ENCODE measurements at regions not wholly inside any gene's neighbourhood (a gene's known extent, or its start where the extent isn't known, plus 50 kb on each side); places are given as distances from the start of the nearest gene placed in this dataset.

- Histone ChIP-seq H3K36me3 (ENCODE audit: control insufficient read depth, insufficient read depth, low read length) (no peaks in the 10 kb centered on the region), H3K4me3 (ENCODE audit: insufficient read depth, low read depth, low read length, poor library complexity, severe bottlenecking) (no peak overlapping the region), H3K27ac (ENCODE audit: insufficient read depth, low read length, poor library complexity, severe bottlenecking) (no peak overlapping the region), H3K27me3 (replicated peaks; ENCODE audit: control insufficient read depth, insufficient read depth, low read length, poor library complexity, severe bottlenecking) (no peaks in the 10 kb centered on the region), H3K9me3 (ENCODE audit: control insufficient read depth, low read length) (no peaks in the 10 kb centered on the region), H3K4me1 (ENCODE audit: control insufficient read depth, insufficient read depth, low read length, poor library complexity, severe bottlenecking) (no peaks in the 10 kb centered on the region)
- no peak for DNase-seq
Measured at GRCh38 chr5:117665121-117665520, 1090.5 kb upstream of the SEMA6A start.

- H3K27ac ChIP-seq (ENCODE audit: insufficient read depth, low read length, poor library complexity, severe bottlenecking), result no peak overlapping the region
- no peak for DNase-seq
- no peak overlapping the region for H3K4me3 ChIP-seq (ENCODE audit: insufficient read depth, low read depth, low read length, poor library complexity, severe bottlenecking)
- no peaks in the 10 kb centered on the region for H3K36me3 ChIP-seq (ENCODE audit: control insufficient read depth, insufficient read depth, low read length)
- no peaks in the 10 kb centered on the region for H3K9me3 ChIP-seq (ENCODE audit: control insufficient read depth, low read length)
- no peaks in the 10 kb centered on the region for H3K27me3 ChIP-seq (replicated peaks; ENCODE audit: control insufficient read depth, insufficient read depth, low read length, poor library complexity, severe bottlenecking)
- no peaks in the 10 kb centered on the region for H3K4me1 ChIP-seq (ENCODE audit: control insufficient read depth, insufficient read depth, low read length, poor library complexity, severe bottlenecking)
Measured at GRCh38 chr5:117662361-117662760, 1087.7 kb upstream of the SEMA6A start.

- DNase-seq, result no peak
- no peaks in the 10 kb centered on the region for H3K4me1 ChIP-seq (ENCODE audit: control insufficient read depth, insufficient read depth, low read length, poor library complexity, severe bottlenecking)
Measured at GRCh38 chr5:117657541-117657940, 1082.9 kb upstream of the SEMA6A start.

GRCh38 chr5:117652958-117653280, 1078.3 kb upstream of the SEMA6A start:
- Histone ChIP-seq H3K4me1 (ENCODE audit: control insufficient read depth, insufficient read depth, low read length, poor library complexity, severe bottlenecking) (no peaks in the 10 kb centered on the region), H3K27me3 (replicated peaks; ENCODE audit: control insufficient read depth, insufficient read depth, low read length, poor library complexity, severe bottlenecking) (no peaks in the 10 kb centered on the region), H3K4me3 (ENCODE audit: insufficient read depth, low read depth, low read length, poor library complexity, severe bottlenecking) (no peak overlapping the region), H3K27ac (ENCODE audit: insufficient read depth, low read length, poor library complexity, severe bottlenecking) (no peak overlapping the region), H3K36me3 (ENCODE audit: control insufficient read depth, insufficient read depth, low read length) (no peaks in the 10 kb centered on the region), H3K9me3 (ENCODE audit: control insufficient read depth, low read length) (no peaks in the 10 kb centered on the region)
- no peak for DNase-seq

More at GRCh38 chr5:117657541-117657940, 1082.9 kb upstream of the SEMA6A start:
- H3K4me3 ChIP-seq (ENCODE audit: insufficient read depth, low read depth, low read length, poor library complexity, severe bottlenecking), result no peak overlapping the region
- no peak overlapping the region for H3K27ac ChIP-seq (ENCODE audit: insufficient read depth, low read length, poor library complexity, severe bottlenecking)
- H3K9me3 ChIP-seq (ENCODE audit: control insufficient read depth, low read length), result no peaks in the 10 kb centered on the region
- no peaks in the 10 kb centered on the region for H3K27me3 ChIP-seq (replicated peaks; ENCODE audit: control insufficient read depth, insufficient read depth, low read length, poor library complexity, severe bottlenecking)
- no peaks in the 10 kb centered on the region for H3K36me3 ChIP-seq (ENCODE audit: control insufficient read depth, insufficient read depth, low read length)

- no peak for DNase-seq
- Histone ChIP-seq H3K9me3 (ENCODE audit: control insufficient read depth, low read length) (no peaks in the 10 kb centered on the region), H3K27ac (ENCODE audit: insufficient read depth, low read length, poor library complexity, severe bottlenecking) (no peak overlapping the region), H3K4me3 (ENCODE audit: insufficient read depth, low read depth, low read length, poor library complexity, severe bottlenecking) (no peak overlapping the region), H3K36me3 (ENCODE audit: control insufficient read depth, insufficient read depth, low read length) (no peaks in the 10 kb centered on the region), H3K4me1 (ENCODE audit: control insufficient read depth, insufficient read depth, low read length, poor library complexity, severe bottlenecking) (no peaks in the 10 kb centered on the region), H3K27me3 (replicated peaks; ENCODE audit: control insufficient read depth, insufficient read depth, low read length, poor library complexity, severe bottlenecking) (no peaks in the 10 kb centered on the region)
Measured at GRCh38 chr5:117652036-117652957, 1077.7 kb upstream of the SEMA6A start.

- no peak overlapping the region for H3K27ac ChIP-seq (ENCODE audit: insufficient read depth, low read length, poor library complexity, severe bottlenecking)
- no peaks in the 10 kb centered on the region for H3K9me3 ChIP-seq (ENCODE audit: control insufficient read depth, low read length)
- no peaks in the 10 kb centered on the region for H3K4me1 ChIP-seq (ENCODE audit: control insufficient read depth, insufficient read depth, low read length, poor library complexity, severe bottlenecking)
- H3K4me3 ChIP-seq (ENCODE audit: insufficient read depth, low read depth, low read length, poor library complexity, severe bottlenecking), result no peak overlapping the region
- no peak for DNase-seq
- H3K36me3 ChIP-seq (ENCODE audit: control insufficient read depth, insufficient read depth, low read length), result no peaks in the 10 kb centered on the region
- H3K27me3 ChIP-seq (replicated peaks; ENCODE audit: control insufficient read depth, insufficient read depth, low read length, poor library complexity, severe bottlenecking), result no peaks in the 10 kb centered on the region
Measured at GRCh38 chr5:117649821-117650220, 1075.2 kb upstream of the SEMA6A start.

- no peak for DNase-seq
- H3K4me1 ChIP-seq (ENCODE audit: control insufficient read depth, insufficient read depth, low read length, poor library complexity, severe bottlenecking), result no peaks in the 10 kb centered on the region
- no peak overlapping the region for H3K4me3 ChIP-seq (ENCODE audit: insufficient read depth, low read depth, low read length, poor library complexity, severe bottlenecking)
- H3K27me3 ChIP-seq (replicated peaks; ENCODE audit: control insufficient read depth, insufficient read depth, low read length, poor library complexity, severe bottlenecking), result no peaks in the 10 kb centered on the region
- H3K9me3 ChIP-seq (ENCODE audit: control insufficient read depth, low read length), result no peaks in the 10 kb centered on the region
- H3K27ac ChIP-seq (ENCODE audit: insufficient read depth, low read length, poor library complexity, severe bottlenecking), result no peak overlapping the region
- H3K36me3 ChIP-seq (ENCODE audit: control insufficient read depth, insufficient read depth, low read length), result no peaks in the 10 kb centered on the region
Measured at GRCh38 chr5:117645400-117645799, 1070.8 kb upstream of the SEMA6A start.

- DNase-seq, result no peak
- Histone ChIP-seq H3K4me1 (ENCODE audit: control insufficient read depth, insufficient read depth, low read length, poor library complexity, severe bottlenecking) (no peaks in the 10 kb centered on the region), H3K27ac (ENCODE audit: insufficient read depth, low read length, poor library complexity, severe bottlenecking) (no peak overlapping the region), H3K36me3 (ENCODE audit: control insufficient read depth, insufficient read depth, low read length) (no peaks in the 10 kb centered on the region), H3K4me3 (ENCODE audit: insufficient read depth, low read depth, low read length, poor library complexity, severe bottlenecking) (no peak overlapping the region), H3K9me3 (ENCODE audit: control insufficient read depth, low read length) (no peaks in the 10 kb centered on the region), H3K27me3 (replicated peaks; ENCODE audit: control insufficient read depth, insufficient read depth, low read length, poor library complexity, severe bottlenecking) (no peaks in the 10 kb centered on the region)
Measured at GRCh38 chr5:117638581-117638980, 1064.0 kb upstream of the SEMA6A start.

- no peaks in the 10 kb centered on the region for H3K4me1 ChIP-seq (ENCODE audit: control insufficient read depth, insufficient read depth, low read length, poor library complexity, severe bottlenecking)
- no peak overlapping the region for H3K4me3 ChIP-seq (ENCODE audit: insufficient read depth, low read depth, low read length, poor library complexity, severe bottlenecking)
- H3K36me3 ChIP-seq (ENCODE audit: control insufficient read depth, insufficient read depth, low read length), result no peaks in the 10 kb centered on the region
- H3K27ac ChIP-seq (ENCODE audit: insufficient read depth, low read length, poor library complexity, severe bottlenecking), result no peak overlapping the region
- H3K9me3 ChIP-seq (ENCODE audit: control insufficient read depth, low read length), result no peaks in the 10 kb centered on the region
- DNase-seq, result no peak
- no peaks in the 10 kb centered on the region for H3K27me3 ChIP-seq (replicated peaks; ENCODE audit: control insufficient read depth, insufficient read depth, low read length, poor library complexity, severe bottlenecking)
Measured at GRCh38 chr5:117633093-117633492, 1058.5 kb upstream of the SEMA6A start.

- no peaks in the 10 kb centered on the region for H3K36me3 ChIP-seq (ENCODE audit: control insufficient read depth, insufficient read depth, low read length)
Measured at GRCh38 chr5:117624201-117624600, 1049.6 kb upstream of the SEMA6A start.

More at GRCh38 chr5:117624201-117624600, 1049.6 kb upstream of the SEMA6A start:
- DNase-seq, result no peak
- H3K4me3 ChIP-seq (ENCODE audit: insufficient read depth, low read depth, low read length, poor library complexity, severe bottlenecking), result no peak overlapping the region
- no peaks in the 10 kb centered on the region for H3K4me1 ChIP-seq (ENCODE audit: control insufficient read depth, insufficient read depth, low read length, poor library complexity, severe bottlenecking)
- no peak overlapping the region for H3K27ac ChIP-seq (ENCODE audit: insufficient read depth, low read length, poor library complexity, severe bottlenecking)
- H3K9me3 ChIP-seq (ENCODE audit: control insufficient read depth, low read length), result no peaks in the 10 kb centered on the region
- no peaks in the 10 kb centered on the region for H3K27me3 ChIP-seq (replicated peaks; ENCODE audit: control insufficient read depth, insufficient read depth, low read length, poor library complexity, severe bottlenecking)

Data from effector memory CD4-positive, alpha-beta T cell (primary cell).